NCI-H774 (cell line): ENCODE measurements at regions not wholly inside any gene's neighbourhood (a gene's known extent, or its start where the extent isn't known, plus 50 kb on each side); places are given as distances from the start of the nearest gene placed in this dataset.
"Not testable (repeated sequence)": the region's sequence is repeated elsewhere in the genome, so short reads cannot be mapped to it uniquely, and the experiment has no call there.

Experiments
- DNase-seq: peaks from one replicate; lab custom pipeline; 2025; lab: John Stamatoyannopoulos, UW

DNA sequence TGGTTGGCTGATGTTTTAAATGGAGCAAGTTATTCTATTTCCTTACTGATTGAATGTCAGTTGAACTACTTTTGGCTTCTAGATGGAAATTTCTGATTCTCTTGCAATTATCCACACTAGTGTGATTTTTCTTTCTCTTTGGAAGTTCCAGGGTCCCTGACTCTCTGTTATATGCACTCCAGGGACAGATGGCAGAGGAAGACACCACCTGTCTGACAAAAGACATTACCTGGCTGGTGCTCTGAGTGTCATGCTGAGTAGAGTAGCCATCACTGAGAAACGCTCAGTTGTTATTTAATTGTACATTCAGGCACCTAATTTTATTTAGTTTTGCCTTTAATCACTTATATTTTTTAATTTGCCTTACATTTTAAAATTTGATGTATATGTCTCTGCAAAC lies 105.4 kb upstream of the TLL1 start:
- no peak for DNase-seq

DNA sequence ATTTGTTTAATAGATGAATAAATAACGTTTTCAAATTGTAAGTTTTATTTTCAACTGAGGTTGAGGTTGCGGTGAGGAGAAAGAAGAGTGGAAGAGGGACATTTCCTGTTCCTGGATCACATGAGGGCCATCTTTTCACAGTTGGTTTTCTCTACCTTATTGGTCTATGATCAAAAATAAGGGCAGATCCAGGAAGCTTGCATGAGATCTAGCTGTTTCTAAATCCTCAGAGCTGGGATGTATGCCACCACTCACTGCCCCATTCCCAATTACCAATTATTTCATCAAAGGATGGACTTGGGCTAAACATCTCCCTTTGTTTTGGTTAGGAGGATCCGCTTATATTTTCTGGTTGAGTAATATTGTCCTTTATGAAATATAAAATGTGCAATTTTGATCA lies 104.8 kb upstream of the TLL1 start:
- DNase-seq: no peak

DNA sequence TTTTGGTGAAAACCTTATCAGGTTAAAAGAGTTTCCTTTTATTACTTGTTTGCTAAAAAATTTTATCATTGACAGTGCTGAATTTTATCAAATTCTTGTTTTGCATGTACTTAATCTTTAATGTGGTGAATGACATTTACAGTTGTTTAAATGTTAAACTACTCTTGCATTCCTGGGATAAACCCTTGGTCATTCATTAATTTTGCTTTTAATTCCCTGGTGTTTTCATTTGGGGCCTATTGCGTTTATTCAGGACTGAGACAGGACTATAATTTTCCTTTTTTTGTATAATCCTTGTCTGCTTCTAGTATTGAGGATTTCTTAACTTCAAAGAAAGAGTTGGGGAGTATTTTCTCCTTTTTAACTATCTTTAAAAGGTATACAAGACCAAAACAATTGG lies 98.7 kb upstream of the TLL1 start:
- DNase-seq: no peak

DNA sequence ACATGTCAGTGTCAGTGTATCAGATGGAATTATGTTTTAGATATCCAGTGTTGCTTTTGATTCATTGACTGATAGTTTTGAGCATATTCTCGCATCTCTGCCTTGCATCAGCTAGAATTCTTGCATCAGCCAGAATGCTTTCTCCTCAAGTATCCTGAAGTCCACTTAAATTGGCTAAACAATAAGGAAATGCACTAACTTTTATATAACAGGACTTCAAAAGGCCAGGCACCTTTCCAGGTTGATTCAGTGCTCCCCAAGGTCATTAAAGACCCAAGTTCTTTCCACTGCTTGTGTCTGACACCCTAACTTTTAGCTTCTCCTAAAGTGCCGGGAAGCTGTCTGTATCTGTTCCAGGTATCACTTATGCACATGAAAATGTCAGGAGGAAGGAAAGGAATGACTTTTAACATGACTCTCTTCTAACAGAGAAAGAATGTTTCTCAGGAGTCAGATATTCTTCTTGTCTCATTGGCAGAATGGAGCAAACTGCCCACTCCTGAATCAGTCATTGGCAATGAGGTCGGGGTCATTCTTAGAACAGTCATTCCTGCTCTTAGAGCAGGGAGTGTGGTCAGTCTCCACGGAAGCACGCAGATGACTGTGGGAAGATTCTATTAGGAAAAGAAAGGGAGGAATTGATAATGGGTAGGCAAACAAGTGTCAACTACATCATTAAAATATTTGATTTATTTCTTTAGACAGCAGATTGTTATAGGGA lies 92.9 kb upstream of the TLL1 start:
- no peak for DNase-seq

DNA sequence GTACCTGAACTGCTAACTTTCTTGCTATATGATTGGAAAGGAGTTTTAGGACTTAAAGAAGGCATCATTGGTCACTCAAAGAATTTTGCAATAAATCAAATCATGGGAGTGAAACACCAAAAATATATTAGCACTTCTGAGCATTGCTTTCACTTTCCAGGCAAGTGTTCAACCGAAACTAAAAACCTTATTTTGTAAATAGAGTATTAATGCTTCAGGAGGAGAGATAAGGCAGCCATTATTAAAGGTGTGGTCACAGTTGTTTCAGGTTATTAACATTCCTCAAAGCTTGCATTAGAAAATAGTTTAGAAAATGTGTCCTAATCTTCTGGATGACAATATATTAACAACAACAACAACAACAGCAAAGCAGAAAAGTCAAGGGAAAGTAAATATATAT lies 92.3 kb upstream of the TLL1 start:
- no peak for DNase-seq

DNA sequence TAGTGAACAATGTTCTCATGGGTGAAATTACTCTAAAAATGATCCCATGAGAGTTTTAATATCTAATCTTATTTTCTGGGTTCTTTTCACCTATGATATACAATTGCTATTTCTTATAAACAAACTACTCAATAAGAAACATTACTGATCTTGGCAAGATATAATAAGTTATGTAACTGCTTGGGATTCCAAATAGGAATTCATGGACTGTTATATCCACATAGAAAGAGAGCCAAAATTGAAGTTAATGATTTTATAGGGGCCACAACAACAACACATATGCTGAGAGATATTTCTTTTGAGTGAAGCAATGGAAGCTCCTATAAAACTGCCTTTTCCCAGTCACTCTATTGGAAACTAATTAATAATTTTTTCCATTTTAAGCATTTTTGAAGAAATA lies 90.4 kb upstream of the TLL1 start:
- no peak for DNase-seq

DNA sequence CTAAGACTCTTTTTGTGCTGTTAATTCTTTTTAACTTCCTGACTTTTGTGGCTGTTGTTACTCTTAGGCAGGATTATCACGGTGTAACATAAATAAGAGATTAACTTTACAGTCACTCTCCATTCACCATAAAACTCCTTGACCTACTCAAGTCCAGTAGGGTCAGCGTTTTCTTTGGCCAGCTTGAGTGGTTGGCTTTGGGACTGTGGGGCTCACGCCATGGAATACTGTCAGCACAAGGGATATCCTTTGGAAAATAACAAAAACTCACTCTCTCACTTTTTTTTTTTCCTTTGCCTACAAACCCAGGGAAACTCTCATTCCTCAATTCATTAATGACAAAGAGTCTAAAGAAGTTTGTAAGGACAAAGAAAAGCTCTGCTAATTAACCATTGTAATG lies 89.4 kb upstream of the TLL1 start:
- no peak for DNase-seq

DNA sequence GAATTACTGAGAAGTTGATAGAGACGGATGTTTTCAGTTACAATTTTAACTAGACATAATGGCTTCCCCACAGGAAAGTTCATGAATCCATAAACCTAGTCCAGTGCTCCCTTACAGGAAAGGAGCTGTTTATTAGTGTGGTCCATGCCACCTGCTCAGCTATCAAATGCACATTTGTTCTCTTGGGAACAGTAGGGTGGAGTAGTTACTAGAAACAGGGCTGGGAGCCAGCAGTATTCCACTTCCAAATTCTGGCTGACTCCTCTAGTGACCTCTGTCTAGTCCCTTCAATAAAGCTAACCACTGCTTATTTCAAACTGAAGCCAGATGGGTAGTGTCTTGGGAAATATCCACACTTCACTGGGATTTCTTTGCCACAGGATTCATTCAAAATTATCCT lies 88.4 kb upstream of the TLL1 start:
- no peak for DNase-seq

DNA sequence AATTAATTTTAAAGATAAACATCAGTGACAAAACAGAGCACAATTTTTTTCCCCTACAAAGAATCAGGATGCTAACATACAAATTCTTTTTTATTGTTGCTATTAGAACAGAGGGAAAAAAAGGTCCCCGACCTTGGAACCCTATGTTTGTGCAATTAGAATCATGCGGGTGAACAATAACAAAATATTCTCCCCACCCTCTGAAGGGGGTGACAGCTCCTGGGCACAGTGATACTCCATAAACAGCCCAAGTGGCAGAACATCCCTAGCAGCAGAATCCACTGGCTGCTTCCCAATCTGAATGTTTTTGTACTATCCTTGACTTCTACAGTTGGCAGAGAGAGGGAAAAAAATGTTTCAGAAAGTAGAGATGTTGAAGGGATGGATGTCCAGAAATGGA lies 87.7 kb upstream of the TLL1 start:
- no peak for DNase-seq

DNA sequence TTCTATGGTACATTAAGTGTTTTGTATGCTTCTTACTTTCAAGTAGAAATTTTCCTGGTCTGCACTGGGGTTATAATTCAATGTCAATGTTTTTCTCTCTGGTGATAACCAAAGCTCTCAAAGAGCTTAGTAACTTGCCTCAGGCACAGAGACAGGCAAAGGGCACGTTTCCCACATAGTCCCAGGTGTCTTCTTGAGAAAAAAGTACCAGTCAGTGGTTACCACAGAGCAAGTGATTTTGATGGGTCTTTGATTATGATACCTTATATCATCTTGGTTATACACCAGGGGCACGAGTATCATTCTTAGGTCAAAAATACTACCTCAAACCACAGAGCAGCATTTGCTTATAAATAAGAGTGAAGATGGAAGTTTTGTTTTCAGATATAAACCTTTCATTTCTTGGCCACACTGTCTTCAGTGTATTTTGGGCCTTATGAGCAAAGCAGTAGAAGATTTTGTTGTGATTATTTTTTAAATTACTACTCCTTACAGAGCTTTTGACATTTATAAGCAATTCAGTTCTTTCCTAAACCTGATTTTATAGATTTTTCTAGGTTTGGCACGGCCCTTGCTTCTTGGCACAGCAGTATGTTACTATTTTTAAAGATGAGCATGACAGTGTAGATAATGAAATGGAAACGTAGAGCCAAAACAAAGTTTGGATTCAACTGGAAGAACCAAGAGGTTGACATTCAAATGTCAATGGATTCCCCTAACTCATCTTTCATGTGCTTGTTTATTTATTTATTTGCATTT lies 85.3 kb upstream of the TLL1 start:
- DNase-seq: no peak

DNA sequence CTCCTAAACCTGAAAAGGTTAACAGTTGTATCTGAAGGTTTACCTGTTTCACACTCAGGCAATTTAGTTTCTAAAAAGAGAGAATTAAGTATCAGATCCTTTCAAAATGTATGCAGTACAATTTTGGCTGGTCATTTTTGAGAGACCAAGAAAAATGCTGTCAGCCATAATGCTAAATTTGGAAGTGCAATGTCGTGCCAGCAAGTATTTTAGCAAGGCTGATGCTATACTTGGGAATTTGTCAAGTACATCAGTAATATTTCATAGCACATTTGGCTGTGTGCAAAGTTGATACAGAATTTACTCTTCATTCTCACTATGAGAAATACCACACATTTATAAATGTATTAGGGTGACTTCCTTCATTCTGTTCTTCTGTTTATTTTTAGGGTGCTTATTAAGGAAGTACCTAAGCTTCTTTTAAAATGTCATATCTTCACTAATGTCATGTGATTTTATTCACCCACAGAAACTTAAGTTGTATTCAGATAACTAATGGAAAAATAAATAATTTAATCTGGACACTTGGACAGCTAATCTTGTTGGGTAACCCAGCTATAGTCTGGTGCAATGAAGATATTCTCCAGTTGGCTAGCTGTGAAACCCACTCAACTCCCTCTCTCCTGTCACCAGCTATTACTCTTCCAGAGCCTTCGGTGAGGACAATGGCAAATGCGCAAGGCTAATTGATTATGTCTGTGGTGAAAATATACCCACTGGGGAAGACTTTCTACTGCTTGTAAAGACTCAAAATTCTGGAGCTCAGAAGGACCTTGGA lies 84.2 kb upstream of the TLL1 start:
- DNase-seq: no peak

DNA sequence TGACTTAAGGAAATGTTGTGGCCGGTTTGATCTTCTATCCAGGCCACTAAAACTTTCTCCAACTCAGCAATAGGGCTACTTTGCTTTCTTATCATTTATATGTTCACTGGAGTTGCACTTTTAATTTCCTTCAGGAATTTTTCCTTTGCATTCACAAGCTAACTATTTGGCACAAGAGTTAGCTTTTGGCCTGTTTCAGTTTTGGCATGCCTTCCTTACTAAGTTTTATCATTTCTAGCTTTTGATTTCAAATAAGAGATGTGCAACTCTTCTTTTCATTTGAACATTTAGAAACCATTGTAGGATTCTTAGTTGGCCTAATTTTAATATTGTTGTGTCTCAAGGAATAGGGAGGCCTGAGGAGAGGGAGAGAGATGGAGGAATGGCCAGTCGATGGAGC lies 79.8 kb upstream of the TLL1 start:
- DNase-seq: no peak

DNA sequence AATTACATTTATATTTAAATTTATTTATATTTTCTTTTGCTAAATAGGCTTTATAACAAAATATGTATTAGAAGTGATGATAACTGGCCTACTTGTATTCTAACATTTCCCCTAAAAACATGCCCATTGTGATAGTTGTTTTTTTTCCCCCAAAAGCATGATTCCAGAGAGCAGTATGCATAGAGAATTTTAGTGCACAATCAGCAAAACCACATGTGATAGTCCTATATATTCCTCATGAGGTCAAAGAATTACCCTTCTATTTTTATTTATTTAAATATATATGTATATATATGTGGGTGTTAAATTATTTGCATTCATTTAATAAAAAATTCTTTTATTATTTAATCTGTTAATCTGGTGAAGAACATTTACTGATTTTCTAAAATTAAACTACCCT lies 78.2 kb upstream of the TLL1 start:
- no peak for DNase-seq

DNA sequence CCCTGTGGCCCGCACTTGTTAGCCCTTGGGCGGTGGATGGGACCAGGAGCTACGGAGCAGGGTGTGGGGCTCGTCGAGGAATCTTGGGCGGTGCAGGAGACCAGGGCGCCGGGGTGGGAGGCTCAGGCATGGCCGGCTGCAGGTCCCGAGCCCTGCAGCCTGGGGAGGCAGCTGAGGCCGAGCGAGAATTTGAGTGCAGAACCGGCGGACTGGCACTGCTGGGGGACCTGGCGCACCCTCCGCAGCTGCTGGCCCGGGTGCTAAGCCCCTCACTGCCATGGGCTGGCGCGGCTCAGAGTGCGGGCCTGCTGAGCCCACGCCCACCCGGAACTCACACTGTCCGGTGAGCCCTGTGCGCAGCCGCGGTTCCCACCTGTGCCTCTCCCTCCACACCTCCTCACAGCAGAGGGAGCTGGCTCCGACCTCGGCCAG lies 73.6 kb upstream of the TLL1 start:
- DNase-seq: no peak

DNA sequence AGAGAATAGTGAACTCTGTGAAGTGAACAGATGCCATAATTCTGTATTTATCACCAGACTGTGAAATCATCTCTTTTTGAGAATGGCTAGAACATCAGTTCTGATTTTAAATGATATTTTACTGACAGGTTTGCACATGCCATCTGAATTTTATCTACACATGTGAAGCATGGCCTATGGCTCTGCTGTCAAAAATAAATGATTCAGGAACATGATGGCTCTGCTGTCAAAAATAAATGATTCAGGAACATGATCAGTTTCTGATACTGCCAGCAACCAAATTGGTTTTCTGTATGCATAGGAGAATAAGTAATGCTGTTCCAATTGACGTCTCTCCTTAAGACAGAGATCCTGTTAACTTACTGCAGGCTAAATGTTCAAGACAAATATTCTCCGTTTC lies 70.6 kb upstream of the TLL1 start:
- DNase-seq: no peak

DNA sequence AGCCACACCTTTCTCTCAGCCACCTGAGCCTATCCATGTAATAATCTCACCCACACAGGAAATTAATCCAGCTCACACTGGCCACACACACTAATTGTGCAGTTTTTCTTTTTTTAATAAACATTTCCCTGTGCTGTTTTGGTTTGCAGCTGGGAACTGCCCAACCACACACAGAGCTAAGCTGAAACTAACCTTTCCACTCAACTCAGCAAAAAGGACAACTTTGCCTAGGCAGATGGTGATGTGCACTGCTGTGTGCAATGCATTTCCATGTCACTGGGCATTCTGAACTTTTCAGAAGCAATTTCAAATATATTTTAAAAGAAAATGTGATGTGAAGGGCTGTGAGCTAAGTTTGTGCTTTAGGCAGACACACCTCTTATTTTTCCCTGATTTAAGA lies 70.0 kb upstream of the TLL1 start:
- DNase-seq: no peak

DNA sequence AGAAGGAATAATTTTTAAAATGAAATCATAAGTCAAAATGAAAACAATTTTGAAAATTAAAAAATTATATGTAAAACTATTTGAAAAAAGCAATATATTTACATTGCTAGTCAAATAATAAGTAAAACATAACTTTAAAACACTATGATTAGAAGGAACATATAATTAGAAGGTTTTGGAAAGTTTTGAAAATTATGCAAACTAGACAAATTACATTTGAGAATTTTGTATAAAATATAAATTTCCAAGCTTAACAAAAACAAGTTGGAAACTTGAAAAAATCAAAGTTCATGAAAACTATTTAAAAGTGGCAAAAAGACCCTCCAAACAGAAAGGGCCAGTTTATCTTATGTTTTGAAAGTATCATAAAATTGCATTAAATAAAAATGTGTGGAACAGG lies 67.6 kb upstream of the TLL1 start:
- no peak for DNase-seq

DNA sequence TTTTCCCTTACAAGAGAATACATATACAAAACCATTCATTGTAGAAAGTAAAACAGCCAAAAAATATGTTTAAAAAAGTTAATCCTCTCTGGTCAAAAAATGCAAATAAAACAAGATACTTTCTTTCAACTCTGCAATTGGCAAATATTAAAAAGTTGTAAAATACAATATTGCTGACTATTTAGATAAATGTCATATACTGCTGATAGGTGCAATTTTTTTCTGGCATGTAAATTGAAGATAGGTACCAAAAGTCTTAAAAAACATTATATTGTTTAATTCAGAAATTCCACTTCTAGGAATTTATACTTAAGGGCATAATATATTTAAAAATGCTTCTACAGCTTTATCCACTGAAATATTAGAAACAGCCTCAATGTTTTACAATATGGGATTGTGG lies 66.4 kb upstream of the TLL1 start:
- DNase-seq: no peak

DNA sequence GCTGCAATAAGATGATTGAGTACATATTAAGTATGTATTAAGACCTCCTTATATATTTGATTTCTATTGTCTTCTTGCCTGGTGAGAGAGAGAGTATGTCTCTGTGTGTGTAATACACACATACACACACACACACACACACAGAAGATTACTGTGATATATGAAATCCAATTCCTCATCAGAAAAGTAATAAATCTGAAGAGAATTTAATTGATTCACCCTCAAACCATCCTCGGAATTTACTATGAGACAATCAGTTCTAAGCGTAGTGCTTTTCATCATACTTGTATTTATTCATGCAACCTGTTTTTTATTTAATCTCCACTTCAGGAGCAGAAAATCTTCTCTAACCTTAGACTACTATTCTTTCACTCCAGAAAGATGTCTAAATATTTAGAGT lies 62.3 kb upstream of the TLL1 start:
- no peak for DNase-seq

DNA sequence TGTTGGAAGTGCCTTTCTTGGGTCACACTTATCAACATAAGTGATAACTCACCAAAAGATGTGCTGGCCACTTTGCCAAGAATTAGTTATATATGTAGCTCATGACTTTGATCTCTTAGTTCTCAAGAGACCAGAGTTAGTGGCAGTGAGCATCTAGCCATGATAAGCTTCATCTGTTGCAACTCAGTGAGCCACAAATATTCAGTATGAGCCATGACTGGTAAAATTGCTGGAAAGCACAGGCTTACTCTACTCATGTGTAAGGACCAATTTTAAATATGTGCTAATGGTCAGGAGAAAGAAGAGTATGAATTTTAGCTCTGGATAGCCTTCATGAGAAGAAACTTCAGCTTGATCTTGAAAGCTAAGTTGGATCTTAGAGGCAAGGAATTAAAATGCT lies 59.4 kb upstream of the TLL1 start:
- no peak for DNase-seq

DNA sequence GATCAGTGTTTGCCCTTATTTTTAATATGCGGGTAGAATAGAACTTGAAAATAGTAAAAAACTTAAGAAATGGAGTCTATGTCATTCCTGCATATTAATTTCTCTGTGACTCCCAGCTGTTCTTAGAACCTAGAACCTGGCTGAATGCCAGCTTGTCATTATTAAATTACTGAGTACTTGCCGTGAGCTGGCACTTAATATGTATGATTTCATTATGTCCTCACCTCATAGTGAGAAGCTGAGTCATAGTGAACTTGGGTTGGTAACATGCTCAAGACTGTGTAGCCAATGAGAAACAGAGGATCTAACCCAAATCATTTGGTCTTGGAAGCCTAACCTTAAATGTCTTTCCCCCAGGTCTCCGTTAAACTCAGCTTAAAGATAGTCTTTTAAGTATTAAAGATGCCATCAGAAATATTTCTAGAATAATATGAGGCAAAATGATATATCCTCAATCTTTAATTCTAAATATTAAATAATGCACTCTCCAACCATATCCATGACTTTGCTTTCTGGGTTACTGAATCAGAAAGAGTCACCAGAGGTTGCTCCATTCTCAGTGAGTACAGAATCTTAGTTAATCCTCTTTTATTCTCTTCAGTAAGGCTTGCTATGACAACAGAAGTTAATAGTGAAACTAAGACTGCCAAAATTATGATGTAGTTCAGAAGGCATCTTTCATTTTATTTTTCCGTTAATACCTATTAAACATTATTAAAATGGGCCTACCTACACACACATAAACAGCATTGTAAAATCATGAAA lies 58.6 kb upstream of the TLL1 start:
- no peak for DNase-seq

DNA sequence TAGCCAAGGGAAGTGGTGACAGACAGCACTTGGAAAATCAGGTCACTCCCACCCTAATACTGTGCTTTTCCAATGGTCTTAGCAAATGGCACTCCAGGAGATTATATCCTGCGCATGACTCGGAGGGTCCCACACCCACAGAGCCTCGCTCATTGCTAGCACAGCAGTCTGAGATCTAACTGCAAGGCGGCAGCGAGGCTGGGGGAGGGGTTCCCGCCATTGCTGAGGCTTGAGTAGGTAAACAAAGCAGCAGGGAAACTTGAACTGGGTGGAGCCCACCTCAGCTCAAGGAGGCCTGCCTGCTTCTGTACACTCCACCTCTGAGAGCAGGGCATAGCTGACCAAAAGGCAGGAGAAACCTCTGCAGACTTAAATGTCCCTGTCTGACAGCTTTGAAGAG lies 53.9 kb upstream of the TLL1 start:
- not testable (repeated sequence) for DNase-seq
